Endometrium (tissue), 2 donors: ENCODE measurements at regions not wholly inside any gene's neighbourhood (a gene's known extent, or its start where the extent isn't known, plus 50 kb on each side); places are given as distances from the start of the nearest gene placed in this dataset.

Experiments used
- FAIRE-seq: peaks from 2 replicates; lab custom pipeline; 2012; peaks lifted over from hg19 to GRCh38; lab: Jason Lieb, UNC
- donor health status: control.
- donor health status: control.

- FAIRE-seq, result no peak
These were observed 56.2 kb upstream of the PEX5L start for GRCh38 chr3:180092889-180093288.

- no peak for FAIRE-seq
These were observed 56.8 kb upstream of the PEX5L start for GRCh38 chr3:180093535-180093934.

DNA sequence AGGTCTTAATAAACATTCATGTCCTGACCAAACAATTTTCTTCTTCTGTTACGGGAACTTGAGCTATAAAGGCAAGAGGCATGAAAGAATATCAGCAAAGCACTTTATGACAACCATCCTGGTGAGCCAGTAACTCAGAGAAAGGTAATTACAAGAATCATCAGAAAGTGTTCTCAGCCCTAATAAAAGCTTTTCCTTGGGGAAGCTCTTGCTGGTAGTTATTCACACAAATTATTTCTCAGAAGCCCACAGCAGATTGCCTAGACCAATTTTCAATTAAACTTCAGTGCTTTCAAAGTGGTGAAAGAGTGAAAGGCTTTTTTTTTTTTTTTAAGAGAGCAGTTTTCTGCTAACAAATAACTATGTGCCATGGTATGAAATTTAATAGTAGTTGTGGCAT lies 60.9 kb upstream of the PEX5L start:
- no peak for FAIRE-seq

GRCh38 chr3:180102134-180102533 lies 65.4 kb upstream of the PEX5L start:
- FAIRE-seq, result no peak

GRCh38 chr3:180102604-180103003 lies 65.9 kb upstream of the PEX5L start:
- FAIRE-seq, result no peak

GRCh38 chr3:180116203-180116602 lies 79.5 kb upstream of the PEX5L start:
- no peak for FAIRE-seq

DNA sequence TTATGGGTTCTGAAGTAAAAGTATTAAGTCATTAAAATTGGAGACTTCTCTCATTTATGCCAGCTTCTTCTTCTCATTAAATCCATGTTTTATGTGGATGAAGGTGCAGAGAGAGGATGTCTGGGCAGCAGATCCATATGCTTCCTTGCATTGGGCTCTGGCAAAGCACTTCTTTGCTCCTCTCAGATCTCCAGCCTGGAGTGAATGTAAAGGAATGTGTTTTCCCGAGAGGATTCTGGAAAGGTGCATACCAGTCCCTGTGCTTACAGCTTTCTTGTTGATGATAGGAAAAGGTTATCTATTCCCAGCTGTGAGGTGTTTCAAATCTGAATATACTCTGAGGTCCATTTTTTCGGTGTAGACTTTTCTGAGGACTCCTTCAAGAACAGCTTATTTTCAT lies 79.9 kb upstream of the PEX5L start:
- FAIRE-seq, result no peak

GRCh38 chr3:180117381-180118163 lies 80.8 kb upstream of the PEX5L start:
- FAIRE-seq, result no peak

DNA sequence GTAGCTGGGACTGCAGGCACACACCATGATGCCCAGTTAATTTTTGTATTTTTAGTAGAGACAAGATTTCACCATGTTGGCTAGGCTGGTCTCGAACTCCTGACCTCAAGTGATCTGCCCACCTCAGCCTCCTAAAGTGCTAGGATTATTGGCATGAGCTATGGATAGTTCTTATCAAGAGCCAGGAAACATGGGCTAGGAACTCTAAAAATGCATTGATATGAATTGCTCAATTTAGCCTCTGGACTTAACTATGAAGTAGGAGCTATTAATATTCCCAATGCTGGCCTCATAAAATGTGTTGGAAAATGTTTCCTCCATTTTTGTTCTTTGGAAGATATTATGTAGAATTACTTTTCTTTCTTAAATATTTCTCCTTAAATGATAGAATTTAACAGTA lies 82.8 kb upstream of the PEX5L start:
- FAIRE-seq, result no peak

GRCh38 chr3:180123928-180124327 lies 87.2 kb upstream of the PEX5L start:
- no peak for FAIRE-seq

DNA sequence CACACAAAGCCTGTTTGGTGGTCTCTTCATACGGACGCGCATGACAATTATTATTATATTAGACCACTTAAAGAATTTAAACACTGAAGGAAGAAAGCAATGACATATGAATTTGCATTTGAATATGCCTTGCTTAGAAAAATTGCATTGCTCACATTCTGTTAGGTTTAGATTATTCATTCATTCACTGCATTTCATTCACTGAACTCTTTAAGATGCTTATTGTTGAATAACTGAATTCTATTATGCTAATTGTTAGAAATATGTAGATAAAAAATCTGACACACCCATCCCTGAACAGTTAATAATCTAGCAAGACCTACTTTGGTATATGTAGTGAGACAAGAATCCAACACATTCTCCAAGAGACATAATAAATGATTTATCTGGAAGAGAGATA lies 94.4 kb upstream of the PEX5L start:
- no peak for FAIRE-seq

- FAIRE-seq, result no peak
These were observed 98.4 kb upstream of the PEX5L start for GRCh38 chr3:180135101-180135500.

- FAIRE-seq, result no peak
These were observed 102.1 kb upstream of the PEX5L start for GRCh38 chr3:180138871-180139270.

GRCh38 chr3:180142041-180142440 lies 105.3 kb upstream of the PEX5L start:
- no peak for FAIRE-seq

DNA sequence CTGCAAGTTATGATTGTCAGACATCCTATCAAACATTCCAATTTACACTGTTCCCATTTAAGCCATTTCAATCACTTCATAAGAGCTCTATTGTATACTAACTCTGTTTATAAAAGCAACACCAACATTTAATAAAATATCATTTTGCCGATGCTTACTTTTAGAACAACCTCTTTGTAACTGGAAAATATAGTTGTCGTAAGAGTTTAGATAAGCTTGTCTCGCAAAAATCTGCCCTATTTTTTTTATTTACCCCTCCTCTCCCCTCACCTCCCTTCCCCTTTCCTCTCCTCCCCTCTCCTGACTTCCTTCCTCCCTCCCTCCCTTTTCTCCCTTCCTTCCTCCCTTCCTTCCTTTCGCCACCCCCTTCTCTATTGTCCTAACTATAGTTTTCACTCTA lies 105.7 kb upstream of the PEX5L start:
- FAIRE-seq, result no peak

- no peak for FAIRE-seq
These were observed 125.0 kb upstream of the PEX5L start for GRCh38 chr3:180161770-180162169.

DNA sequence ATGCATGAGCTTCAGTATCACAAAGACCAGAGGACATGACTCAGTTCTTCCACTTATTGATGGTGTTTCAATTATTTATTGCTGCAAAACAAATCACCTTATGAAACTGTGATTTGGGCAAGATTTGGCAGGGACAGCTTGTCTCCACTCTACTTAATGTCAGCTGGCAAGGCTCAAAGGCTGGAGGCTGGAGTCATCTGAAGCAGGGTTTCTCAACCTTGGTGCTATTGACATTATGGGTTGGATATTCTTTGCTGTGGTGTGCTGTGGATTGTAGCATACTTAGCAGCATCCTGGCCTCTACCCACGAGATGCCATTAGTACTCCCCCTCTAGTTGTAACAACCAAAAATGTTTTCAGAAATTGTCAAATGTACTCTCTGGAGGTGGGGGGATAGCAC lies 138.8 kb upstream of the PEX5L start:
- FAIRE-seq, result no peak

DNA sequence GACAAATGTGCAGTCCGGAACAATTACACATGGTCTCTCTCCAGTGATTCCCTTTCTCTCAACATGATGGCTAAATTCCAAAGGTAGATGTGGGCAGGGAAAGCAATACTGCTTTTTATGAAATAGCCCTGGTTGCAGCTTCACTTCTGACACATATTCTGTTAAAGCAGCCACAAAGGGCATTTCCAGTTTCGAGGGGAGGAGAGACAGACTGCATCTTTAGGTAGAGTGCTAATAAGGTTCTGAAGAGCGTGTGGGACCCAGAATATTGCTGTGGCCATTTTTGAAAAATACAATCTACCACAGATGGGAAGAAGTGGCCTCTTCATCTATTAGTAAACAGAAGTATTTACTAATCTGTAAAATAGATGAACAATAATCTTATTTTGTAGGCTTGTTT lies 139.3 kb upstream of the PEX5L start:
- FAIRE-seq, result no peak

- no peak for FAIRE-seq
These were observed 140.5 kb upstream of the PEX5L start for GRCh38 chr3:180177255-180177654.

DNA sequence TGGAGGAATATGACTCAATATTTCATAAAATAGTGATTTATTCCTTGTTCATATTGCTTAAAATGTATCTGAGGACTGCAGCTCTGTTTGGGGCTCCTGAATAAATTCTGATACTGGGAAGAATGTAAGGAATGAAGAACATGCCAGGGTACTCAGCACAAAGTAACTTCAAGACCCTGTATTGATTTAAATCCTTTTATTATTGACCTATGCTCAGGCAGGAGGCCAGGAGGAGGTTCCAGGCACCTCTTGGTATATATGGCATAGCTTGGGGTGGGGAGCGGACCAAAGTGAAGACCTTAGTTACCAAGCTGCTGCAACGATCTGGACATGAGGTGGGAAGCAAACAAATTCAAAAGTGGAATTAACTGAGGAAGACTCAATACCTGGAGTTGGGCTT lies 142.8 kb upstream of the PEX5L start:
- no peak for FAIRE-seq

- FAIRE-seq, result no peak
These were observed 144.1 kb upstream of the PEX5L start for GRCh38 chr3:180180795-180181194.

DNA sequence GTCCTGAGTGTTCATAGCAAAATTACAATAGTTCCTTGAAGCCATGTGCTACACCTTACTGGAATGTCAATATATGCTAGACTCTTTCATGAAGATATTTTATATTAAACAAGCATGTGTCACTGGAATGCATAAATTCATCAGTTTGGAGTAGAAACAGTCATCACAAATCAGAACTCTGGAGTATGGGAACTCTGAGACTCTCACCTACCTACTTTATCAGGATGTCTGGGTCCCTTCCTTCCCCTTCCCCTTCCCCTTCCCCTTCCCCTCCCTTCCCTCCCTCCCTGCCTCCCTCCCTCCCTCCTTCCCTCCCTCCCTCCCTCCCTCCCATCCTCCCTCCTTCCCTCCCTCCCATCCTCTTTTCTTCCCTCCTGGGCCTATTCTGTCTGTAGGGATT lies 144.7 kb upstream of the PEX5L start:
- FAIRE-seq, result no peak

GRCh38 chr3:180183346-180183745 lies 146.6 kb upstream of the PEX5L start:
- FAIRE-seq, result no peak

DNA sequence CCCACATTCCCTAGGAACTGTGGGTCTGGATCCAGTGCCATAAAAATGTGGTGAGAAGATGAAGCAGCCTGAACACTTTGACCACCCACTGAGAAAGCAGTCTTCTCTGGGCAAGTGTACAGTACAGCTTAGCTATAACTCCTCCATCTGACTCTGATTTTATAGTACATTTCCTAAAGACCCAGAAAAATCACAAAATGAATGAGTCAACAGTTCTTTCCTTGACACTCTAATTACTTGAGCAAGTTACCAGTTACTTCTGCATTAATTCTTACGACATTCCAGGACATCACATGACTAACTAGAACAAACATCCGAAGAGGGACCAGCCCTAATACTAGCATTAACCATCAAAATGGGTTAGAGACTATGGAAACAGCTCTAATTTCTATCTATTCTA lies 148.1 kb upstream of the PEX5L start:
- no peak for FAIRE-seq

DNA sequence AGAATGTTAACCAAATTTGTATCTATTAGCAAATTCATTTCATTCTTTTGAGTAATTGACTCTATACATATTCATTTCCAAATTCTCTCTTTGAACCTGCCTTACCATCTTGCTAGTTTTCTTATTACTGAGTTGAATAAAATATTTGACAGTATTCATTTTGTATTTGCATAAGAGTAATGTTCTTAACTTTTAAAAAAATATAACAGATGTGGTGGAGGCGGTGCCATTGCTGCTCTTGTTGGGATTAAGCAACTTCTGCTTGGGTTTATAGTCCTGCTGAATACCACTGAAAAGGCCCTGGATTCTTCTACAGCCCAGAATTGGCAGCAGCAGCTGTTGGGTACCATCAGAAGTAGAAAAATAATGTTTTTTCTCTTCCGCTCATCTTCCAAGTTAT lies 148.9 kb upstream of the PEX5L start:
- no peak for FAIRE-seq
